Fibroblast of lung (primary cell): ENCODE measurements at regions not wholly inside any gene's neighbourhood (a gene's known extent, or its start where the extent isn't known, plus 50 kb on each side); places are given as distances from the start of the nearest gene placed in this dataset.

Source experiments
- EZH2 ChIP-seq: IDR thresholded peaks from 2 replicates; pipeline ENCODE4 v1.5.1; 2012; ENCODE audit warnings: low read length, control low read depth, mild to moderate bottlenecking; ENCODE audit errors: missing control alignments
- TF ChIP-seq, protein P1 (sequence below), 2 donors: IDR thresholded peaks in 1 of 2; conservative IDR thresholded peaks in 1 of 2; 1 replicate in 1 of 2; 2 replicates in 1 of 2; pipeline ENCODE4 v1.5.1; 2011 to 2012; ENCODE audit warnings: low read length in 2 of 2, control low read depth in 1 of 2, inconsistent platforms in 1 of 2, low read depth in 1 of 2, mild to moderate bottlenecking in 1 of 2

DNA sequence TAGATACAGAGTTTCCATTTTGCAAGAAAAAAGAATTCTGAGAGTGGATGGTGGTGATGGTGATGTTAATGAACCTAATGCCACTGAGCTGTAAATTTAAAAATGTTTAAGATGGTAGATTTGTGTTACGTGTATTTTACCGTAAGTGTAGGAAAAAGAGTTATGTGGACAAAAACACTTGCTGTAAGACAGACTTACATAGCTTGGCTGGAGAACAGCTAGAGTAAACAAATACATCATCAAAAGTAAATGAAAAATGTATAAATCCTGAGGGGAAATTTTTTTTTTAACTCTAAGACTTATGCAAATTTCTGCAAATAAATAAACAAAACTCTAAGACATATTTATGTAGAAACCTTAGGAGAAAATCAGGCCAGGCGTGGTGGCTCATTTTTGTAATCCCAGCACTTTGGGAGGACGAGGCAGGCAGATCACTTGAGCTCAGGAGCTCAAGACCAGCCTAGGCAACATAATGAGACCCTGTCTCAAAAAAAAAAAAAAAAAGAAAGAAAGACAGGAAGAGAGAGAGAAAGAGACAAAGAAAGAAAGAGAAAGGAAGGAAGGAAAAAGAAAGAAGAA lies 66.2 kb upstream of the CDK13 start:
- TF ChIP-seq, protein P1, sequence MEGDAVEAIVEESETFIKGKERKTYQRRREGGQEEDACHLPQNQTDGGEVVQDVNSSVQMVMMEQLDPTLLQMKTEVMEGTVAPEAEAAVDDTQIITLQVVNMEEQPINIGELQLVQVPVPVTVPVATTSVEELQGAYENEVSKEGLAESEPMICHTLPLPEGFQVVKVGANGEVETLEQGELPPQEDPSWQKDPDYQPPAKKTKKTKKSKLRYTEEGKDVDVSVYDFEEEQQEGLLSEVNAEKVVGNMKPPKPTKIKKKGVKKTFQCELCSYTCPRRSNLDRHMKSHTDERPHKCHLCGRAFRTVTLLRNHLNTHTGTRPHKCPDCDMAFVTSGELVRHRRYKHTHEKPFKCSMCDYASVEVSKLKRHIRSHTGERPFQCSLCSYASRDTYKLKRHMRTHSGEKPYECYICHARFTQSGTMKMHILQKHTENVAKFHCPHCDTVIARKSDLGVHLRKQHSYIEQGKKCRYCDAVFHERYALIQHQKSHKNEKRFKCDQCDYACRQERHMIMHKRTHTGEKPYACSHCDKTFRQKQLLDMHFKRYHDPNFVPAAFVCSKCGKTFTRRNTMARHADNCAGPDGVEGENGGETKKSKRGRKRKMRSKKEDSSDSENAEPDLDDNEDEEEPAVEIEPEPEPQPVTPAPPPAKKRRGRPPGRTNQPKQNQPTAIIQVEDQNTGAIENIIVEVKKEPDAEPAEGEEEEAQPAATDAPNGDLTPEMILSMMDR (conservative IDR thresholded peaks at IDR 0.05 in 1 of 2, IDR thresholded peaks at IDR 0.05 in 1 of 2; ENCODE audit: low read depth in 1 of 2, low read length in 2 of 2), result no peak
- no peak for TF ChIP-seq EZH2
